HepG2 (cell line): ENCODE measurements at regions not wholly inside any gene's neighbourhood (a gene's known extent, or its start where the extent isn't known, plus 50 kb on each side); places are given as distances from the start of the nearest gene placed in this dataset.

Experiments used
- ARID2 ChIP-seq: sonication (generic); formaldehyde crosslinking; IDR thresholded peaks from 2 replicates; pipeline ENCODE4 v1.8.1; 2022; ENCODE audit warnings: mild to moderate bottlenecking, missing genetic modification reagents, borderline replicate concordance
- DPF2 ChIP-seq: sonication (generic); formaldehyde crosslinking; IDR thresholded peaks from 2 replicates; pipeline ENCODE4 v1.4.0; 2020; ENCODE audit warnings: mild to moderate bottlenecking, low read depth, missing genetic modification reagents, borderline replicate concordance
- EP300 ChIP-seq, 3 experiments: sonication (generic) in 1 of 3; formaldehyde crosslinking in 1 of 3; IDR thresholded peaks; 2 replicates each; pipeline versions ENCODE4 v1.5.1 to v1.6.1; 2011 to 2020; ENCODE audit warnings: low read depth in 2 of 3, low read length in 2 of 3, borderline replicate concordance in 1 of 3, improper control_type of control experiment in 1 of 3, mild to moderate bottlenecking in 1 of 3, missing genetic modification reagents in 1 of 3, moderate library complexity in 1 of 3
- EZH2 ChIP-seq: conservative IDR thresholded peaks from 2 replicates; pipeline ENCODE4 v1.6.1; 2012; ENCODE audit warnings: mild to moderate bottlenecking, low read depth, low read length, moderate library complexity
- POLR2AphosphoS5 ChIP-seq: IDR thresholded peaks from 2 replicates; pipeline ENCODE4 v1.6.1; 2012; ENCODE audit warnings: low read depth, low read length
- RXRA ChIP-seq: sonication (generic); formaldehyde crosslinking; IDR thresholded peaks from 2 replicates; pipeline ENCODE4 v1.5.1; 2020; ENCODE audit warnings: missing genetic modification reagents
- ZNF879 ChIP-seq: sonication (generic); formaldehyde crosslinking; IDR thresholded peaks from 2 replicates; pipeline ENCODE4 v1.8.1; 2023; ENCODE audit warnings: missing genetic modification reagents
- TF ChIP-seq, protein P1 (sequence below): fragments of 450-650 bp; IDR thresholded peaks from 2 replicates; pipeline ENCODE4 v1.6.1; 2016
- TF ChIP-seq, protein P2 (sequence below): sonication (generic); formaldehyde crosslinking; IDR thresholded peaks from 2 replicates; pipeline ENCODE4 v1.5.0; 2020; ENCODE audit warnings: mild to moderate bottlenecking, missing genetic modification reagents, moderate library complexity

- no peak for TF ChIP-seq EZH2
- no peak for TF ChIP-seq DPF2
- TF ChIP-seq, protein P1, sequence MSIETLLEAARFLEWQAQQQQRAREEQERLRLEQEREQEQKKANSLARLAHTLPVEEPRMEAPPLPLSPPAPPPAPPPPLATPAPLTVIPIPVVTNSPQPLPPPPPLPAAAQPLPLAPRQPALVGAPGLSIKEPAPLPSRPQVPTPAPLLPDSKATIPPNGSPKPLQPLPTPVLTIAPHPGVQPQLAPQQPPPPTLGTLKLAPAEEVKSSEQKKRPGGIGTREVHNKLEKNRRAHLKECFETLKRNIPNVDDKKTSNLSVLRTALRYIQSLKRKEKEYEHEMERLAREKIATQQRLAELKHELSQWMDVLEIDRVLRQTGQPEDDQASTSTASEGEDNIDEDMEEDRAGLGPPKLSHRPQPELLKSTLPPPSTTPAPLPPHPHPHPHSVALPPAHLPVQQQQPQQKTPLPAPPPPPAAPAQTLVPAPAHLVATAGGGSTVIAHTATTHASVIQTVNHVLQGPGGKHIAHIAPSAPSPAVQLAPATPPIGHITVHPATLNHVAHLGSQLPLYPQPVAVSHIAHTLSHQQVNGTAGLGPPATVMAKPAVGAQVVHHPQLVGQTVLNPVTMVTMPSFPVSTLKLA, result no peak
- no peak for TF ChIP-seq POLR2AphosphoS5
- TF ChIP-seq ARID2, result no peak
- TF ChIP-seq EP300 (IDR thresholded peaks at IDR 0.05; ENCODE audit: low read depth in 2 of 2, low read length in 2 of 2), result no peak
- TF ChIP-seq EP300 (CRISPR knock-in tag; IDR thresholded peaks at IDR 0.05; ENCODE audit: borderline replicate concordance), result no peak
- TF ChIP-seq, protein P2, sequence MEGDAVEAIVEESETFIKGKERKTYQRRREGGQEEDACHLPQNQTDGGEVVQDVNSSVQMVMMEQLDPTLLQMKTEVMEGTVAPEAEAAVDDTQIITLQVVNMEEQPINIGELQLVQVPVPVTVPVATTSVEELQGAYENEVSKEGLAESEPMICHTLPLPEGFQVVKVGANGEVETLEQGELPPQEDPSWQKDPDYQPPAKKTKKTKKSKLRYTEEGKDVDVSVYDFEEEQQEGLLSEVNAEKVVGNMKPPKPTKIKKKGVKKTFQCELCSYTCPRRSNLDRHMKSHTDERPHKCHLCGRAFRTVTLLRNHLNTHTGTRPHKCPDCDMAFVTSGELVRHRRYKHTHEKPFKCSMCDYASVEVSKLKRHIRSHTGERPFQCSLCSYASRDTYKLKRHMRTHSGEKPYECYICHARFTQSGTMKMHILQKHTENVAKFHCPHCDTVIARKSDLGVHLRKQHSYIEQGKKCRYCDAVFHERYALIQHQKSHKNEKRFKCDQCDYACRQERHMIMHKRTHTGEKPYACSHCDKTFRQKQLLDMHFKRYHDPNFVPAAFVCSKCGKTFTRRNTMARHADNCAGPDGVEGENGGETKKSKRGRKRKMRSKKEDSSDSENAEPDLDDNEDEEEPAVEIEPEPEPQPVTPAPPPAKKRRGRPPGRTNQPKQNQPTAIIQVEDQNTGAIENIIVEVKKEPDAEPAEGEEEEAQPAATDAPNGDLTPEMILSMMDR (CRISPR knock-in tag), result no peak
- no peak for TF ChIP-seq ZNF879
- TF ChIP-seq RXRA, result no peak
These were observed 106.3 kb upstream of the TBX3 start for GRCh38 chr12:114790276-114790675.
